HEK293 (cell line): ENCODE measurements at regions not wholly inside any gene's neighbourhood (a gene's known extent, or its start where the extent isn't known, plus 50 kb on each side); places are given as distances from the start of the nearest gene placed in this dataset.

Experiments
- CTCF ChIA-PET: fragments of 350-600 bp; formaldehyde crosslinking; extraction: SDS; loops from one replicate; lab custom pipeline; 2021; ENCODE audit warnings: antibody characterized with exemption; lab: Yijun Ruan, JAX
- POLR2A ChIA-PET: fragments of 300-600 bp; formaldehyde crosslinking; extraction: SDS; loops from one replicate; lab custom pipeline; 2020; ENCODE audit warnings: antibody characterized with exemption, inconsistent platforms; lab: Yijun Ruan, JAX
- H3K27ac ChIP-seq: fragments of 200-500 bp; sonication (Bioruptor generic); 2 replicates; pipeline ENCODE4 v1.5.1; 2014; ENCODE audit warnings: low read depth, low read length, control low read depth, inconsistent platforms; ENCODE audit errors: extremely low read depth
- H3K36me3 ChIP-seq, 2 experiments: fragments of 200-500 bp in 1 of 2; sonication (Bioruptor generic) in 1 of 2; 1 replicate in 1 of 2; 2 replicates in 1 of 2; pipeline ENCODE4 v1.5.1; 2014 to 2017; ENCODE audit warnings: inconsistent platforms in 2 of 2, low read length in 2 of 2; ENCODE audit not compliant: control insufficient read depth in 2 of 2, insufficient read depth in 1 of 2
- H3K4me1 ChIP-seq: fragments of 200-500 bp; sonication (Bioruptor generic); 2 replicates; pipeline ENCODE4 v1.5.1; 2014; ENCODE audit warnings: mild to moderate bottlenecking, low read length, inconsistent platforms; ENCODE audit not compliant: control insufficient read depth, insufficient read depth
- H3K4me3 ChIP-seq: 2 replicates; pipeline ENCODE4 v1.5.1; 2011; ENCODE audit warnings: low read depth, mild to moderate bottlenecking, control low read depth, low read length, moderate library complexity
- H3K9me3 ChIP-seq: fragments of 200-500 bp; sonication (Bioruptor generic); 2 replicates; pipeline ENCODE4 v1.5.1; 2014; ENCODE audit warnings: low read depth, low read length, inconsistent platforms; ENCODE audit not compliant: control insufficient read depth, insufficient read depth
- BCL11B ChIP-seq: fragments of 450-650 bp; formaldehyde crosslinking; IDR thresholded peaks from 2 replicates; pipeline ENCODE4 v1.5.1; 2016; ENCODE audit warnings: low read depth, missing biosample characterization, missing genetic modification characterization
- GLI2 ChIP-seq: fragments of 450-650 bp; formaldehyde crosslinking; IDR thresholded peaks from 2 replicates; pipeline ENCODE4; 2017; ENCODE audit warnings: missing biosample characterization, missing genetic modification characterization, low read depth, borderline replicate concordance
- GLIS1 ChIP-seq: fragments of 450-650 bp; formaldehyde crosslinking; IDR thresholded peaks from 2 replicates; pipeline ENCODE4 v1.5.1; 2016; ENCODE audit warnings: missing biosample characterization, missing genetic modification characterization
- KLF10 ChIP-seq: fragments of 450-650 bp; IDR thresholded peaks from 2 replicates; pipeline ENCODE4 v1.5.1; 2018; ENCODE audit warnings: missing biosample characterization, mild to moderate bottlenecking, missing genetic modification characterization
- SCRT1 ChIP-seq: fragments of 450-650 bp; formaldehyde crosslinking; IDR thresholded peaks from 2 replicates; pipeline ENCODE4 v1.5.1; 2016; ENCODE audit warnings: missing biosample characterization, missing genetic modification characterization, borderline replicate concordance
- TRIM28 ChIP-seq: IDR thresholded peaks from 2 replicates; pipeline ENCODE4 v1.6.1; 2011; ENCODE audit warnings: low read length, control low read depth, borderline replicate concordance
- ZBTB1 ChIP-seq: fragments of 450-650 bp; formaldehyde crosslinking; IDR thresholded peaks from 2 replicates; pipeline ENCODE4 v1.5.1; 2016; ENCODE audit warnings: missing biosample characterization, missing genetic modification characterization
- ZBTB20 ChIP-seq: fragments of 450-650 bp; formaldehyde crosslinking; IDR thresholded peaks from 2 replicates; pipeline ENCODE4 v1.5.1; 2016; ENCODE audit warnings: missing biosample characterization, missing genetic modification characterization
- ZNF174 ChIP-seq: fragments of 450-650 bp; formaldehyde crosslinking; IDR thresholded peaks from 2 replicates; pipeline ENCODE4 v1.5.0; 2017; ENCODE audit warnings: missing biosample characterization, mild to moderate bottlenecking, missing genetic modification characterization
- ZNF214 ChIP-seq: fragments of 450-650 bp; formaldehyde crosslinking; IDR thresholded peaks from 2 replicates; pipeline ENCODE4 v1.5.1; 2017; ENCODE audit warnings: missing biosample characterization, mild to moderate bottlenecking, missing genetic modification characterization, borderline replicate concordance
- ZNF239 ChIP-seq: fragments of 450-650 bp; formaldehyde crosslinking; IDR thresholded peaks from 2 replicates; pipeline ENCODE4 v1.5.1; 2016; ENCODE audit warnings: missing biosample characterization, missing genetic modification characterization
- ZNF26 ChIP-seq: fragments of 450-650 bp; formaldehyde crosslinking; IDR thresholded peaks from 2 replicates; pipeline ENCODE4 v1.5.1; 2016; ENCODE audit warnings: missing biosample characterization, missing genetic modification characterization
- ZNF274 ChIP-seq, 2 experiments: fragments of 200-500 bp in 1 of 2; fragments of 450-650 bp in 1 of 2; sonication (Bioruptor generic) in 1 of 2; formaldehyde crosslinking in 1 of 2; IDR thresholded peaks; 2 replicates each; pipeline versions ENCODE4 v1.5.1 to v1.6.1; 2014 to 2016; ENCODE audit warnings: borderline replicate concordance in 1 of 2, inconsistent platforms in 1 of 2, low read length in 1 of 2, missing biosample characterization in 1 of 2, missing genetic modification characterization in 1 of 2
- ZNF433 ChIP-seq: fragments of 450-650 bp; formaldehyde crosslinking; IDR thresholded peaks from 2 replicates; pipeline ENCODE4 v1.5.1; 2016; ENCODE audit warnings: missing biosample characterization, missing genetic modification characterization, low read depth
- ZNF560 ChIP-seq: fragments of 450-650 bp; formaldehyde crosslinking; IDR thresholded peaks from 2 replicates; pipeline ENCODE4 v1.5.1; 2017; ENCODE audit warnings: missing biosample characterization, missing genetic modification characterization, borderline replicate concordance
- ZNF658 ChIP-seq: fragments of 450-650 bp; formaldehyde crosslinking; IDR thresholded peaks from 2 replicates; pipeline ENCODE4; 2016; ENCODE audit warnings: missing biosample characterization, missing genetic modification characterization
- ZNF704 ChIP-seq: fragments of 450-650 bp; formaldehyde crosslinking; IDR thresholded peaks from 2 replicates; pipeline ENCODE4 v1.5.1; 2016; ENCODE audit warnings: missing biosample characterization, missing genetic modification characterization
- ZNF707 ChIP-seq: fragments of 450-650 bp; formaldehyde crosslinking; IDR thresholded peaks from 2 replicates; pipeline ENCODE4 v1.5.1; 2016; ENCODE audit warnings: missing biosample characterization, missing genetic modification characterization
- ZNF843 ChIP-seq: fragments of 450-650 bp; formaldehyde crosslinking; IDR thresholded peaks from 2 replicates; pipeline ENCODE4 v1.5.1; 2016; ENCODE audit warnings: missing biosample characterization, missing genetic modification characterization
- ZXDB ChIP-seq: fragments of 450-650 bp; formaldehyde crosslinking; IDR thresholded peaks from 2 replicates; pipeline ENCODE4 v1.5.1; 2016; ENCODE audit warnings: missing biosample characterization, missing genetic modification characterization
- TF ChIP-seq, protein P1 (sequence below): fragments of 450-650 bp; formaldehyde crosslinking; IDR thresholded peaks from 2 replicates; pipeline ENCODE4 v1.5.0; 2017; ENCODE audit warnings: missing biosample characterization, missing genetic modification characterization, borderline replicate concordance
- TF ChIP-seq, protein P2 (sequence below): fragments of 450-650 bp; formaldehyde crosslinking; IDR thresholded peaks from 2 replicates; pipeline ENCODE4 v1.5.1; 2016; ENCODE audit warnings: missing biosample characterization, missing genetic modification characterization

DNA sequence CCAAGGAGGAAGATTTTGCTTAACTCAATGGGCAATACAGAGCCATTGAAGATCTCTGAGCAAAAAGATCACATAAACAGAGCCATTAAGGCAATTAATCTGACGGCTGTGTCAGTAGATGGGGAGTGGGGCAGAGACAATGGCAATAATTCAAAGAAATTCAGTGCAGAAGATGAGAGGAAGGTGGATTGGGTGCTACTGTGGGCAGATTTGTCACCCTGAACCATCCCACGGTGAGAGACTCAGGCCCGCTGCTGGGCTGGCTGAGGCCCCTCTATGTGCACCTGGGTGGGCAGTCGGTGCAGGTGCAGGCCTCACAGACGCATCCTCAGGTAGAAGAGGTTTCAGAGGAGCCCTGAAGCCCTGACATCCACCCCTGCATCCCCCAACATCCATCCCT, 458.6 kb downstream of the EIPR1 start:
- Histone ChIP-seq H3K27ac (no peak overlapping the region), H3K4me1 (no peaks in the 10 kb centered on the region), H3K36me3 (no peaks in the 10 kb centered on the region), H3K9me3 (no peaks in the 10 kb centered on the region), H3K4me3 (no peak overlapping the region)
- TF ChIP-seq, protein P1, sequence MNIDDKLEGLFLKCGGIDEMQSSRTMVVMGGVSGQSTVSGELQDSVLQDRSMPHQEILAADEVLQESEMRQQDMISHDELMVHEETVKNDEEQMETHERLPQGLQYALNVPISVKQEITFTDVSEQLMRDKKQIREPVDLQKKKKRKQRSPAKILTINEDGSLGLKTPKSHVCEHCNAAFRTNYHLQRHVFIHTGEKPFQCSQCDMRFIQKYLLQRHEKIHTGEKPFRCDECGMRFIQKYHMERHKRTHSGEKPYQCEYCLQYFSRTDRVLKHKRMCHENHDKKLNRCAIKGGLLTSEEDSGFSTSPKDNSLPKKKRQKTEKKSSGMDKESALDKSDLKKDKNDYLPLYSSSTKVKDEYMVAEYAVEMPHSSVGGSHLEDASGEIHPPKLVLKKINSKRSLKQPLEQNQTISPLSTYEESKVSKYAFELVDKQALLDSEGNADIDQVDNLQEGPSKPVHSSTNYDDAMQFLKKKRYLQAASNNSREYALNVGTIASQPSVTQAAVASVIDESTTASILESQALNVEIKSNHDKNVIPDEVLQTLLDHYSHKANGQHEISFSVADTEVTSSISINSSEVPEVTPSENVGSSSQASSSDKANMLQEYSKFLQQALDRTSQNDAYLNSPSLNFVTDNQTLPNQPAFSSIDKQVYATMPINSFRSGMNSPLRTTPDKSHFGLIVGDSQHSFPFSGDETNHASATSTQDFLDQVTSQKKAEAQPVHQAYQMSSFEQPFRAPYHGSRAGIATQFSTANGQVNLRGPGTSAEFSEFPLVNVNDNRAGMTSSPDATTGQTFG (tag by site-specific recombination), result no peak
- TF ChIP-seq ZNF433 (tag by site-specific recombination) (no peak), BCL11B (tag by site-specific recombination) (no peak), SCRT1 (tag by site-specific recombination) (no peak), ZNF26 (no peak)
- ChIA-PET POLR2A (no interaction called here), CTCF (no interaction called here)

- no peaks in the 10 kb centered on the region for H3K9me3 ChIP-seq
- no peaks in the 10 kb centered on the region for H3K36me3 ChIP-seq
- no peaks in the 10 kb centered on the region for H3K4me1 ChIP-seq
- no peak overlapping the region for H3K27ac ChIP-seq
- ChIA-PET CTCF (no interaction called here), POLR2A (no interaction called here)
- TF ChIP-seq BCL11B (tag by site-specific recombination) (no peak), TRIM28 (no peak), KLF10 (tag by site-specific recombination) (no peak), ZXDB (no peak), ZBTB1 (tag by site-specific recombination) (no peak), ZNF174 (no peak), ZNF658 (tag by site-specific recombination) (no peak), ZNF214 (tag by site-specific recombination) (no peak), ZNF843 (no peak), ZBTB20 (tag by site-specific recombination) (no peak), GLI2 (tag by site-specific recombination) (no peak), GLIS1 (tag by site-specific recombination) (no peak), ZNF704 (no peak), ZNF239 (tag by site-specific recombination) (no peak), ZNF274 (IDR thresholded peaks at IDR 0.05; ENCODE audit: low read length) (no peak), ZNF274 (tag by site-specific recombination; IDR thresholded peaks at IDR 0.05; ENCODE audit: borderline replicate concordance) (no peak), ZNF560 (tag by site-specific recombination) (no peak), ZNF707 (tag by site-specific recombination) (no peak)
- TF ChIP-seq, protein P2, sequence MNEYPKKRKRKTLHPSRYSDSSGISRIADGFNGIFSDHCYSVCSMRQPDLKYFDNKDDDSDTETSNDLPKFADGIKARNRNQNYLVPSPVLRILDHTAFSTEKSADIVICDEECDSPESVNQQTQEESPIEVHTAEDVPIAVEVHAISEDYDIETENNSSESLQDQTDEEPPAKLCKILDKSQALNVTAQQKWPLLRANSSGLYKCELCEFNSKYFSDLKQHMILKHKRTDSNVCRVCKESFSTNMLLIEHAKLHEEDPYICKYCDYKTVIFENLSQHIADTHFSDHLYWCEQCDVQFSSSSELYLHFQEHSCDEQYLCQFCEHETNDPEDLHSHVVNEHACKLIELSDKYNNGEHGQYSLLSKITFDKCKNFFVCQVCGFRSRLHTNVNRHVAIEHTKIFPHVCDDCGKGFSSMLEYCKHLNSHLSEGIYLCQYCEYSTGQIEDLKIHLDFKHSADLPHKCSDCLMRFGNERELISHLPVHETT (tag by site-specific recombination), result no peak
- H3K4me3 ChIP-seq, result no peak overlapping the region
Measured at GRCh38 chr2:2916621-2917020, 461.0 kb downstream of the EIPR1 start.
